Esophagus muscularis mucosa (tissue), 4 donors: ENCODE measurements at regions not wholly inside any gene's neighbourhood (a gene's known extent, or its start where the extent isn't known, plus 50 kb on each side); places are given as distances from the start of the nearest gene placed in this dataset.

Experiments
- DNase-seq: peaks from one replicate; pipeline ENCODE4 v3.0.0-alpha.2; 2017; ENCODE audit errors: extremely low spot score
- H3K27ac ChIP-seq, 4 donors: fragments of 200-600 bp; sonication (generic); replicated peaks in 1 of 4; 1 replicate in 3 of 4; 2 replicates in 1 of 4; pipeline ENCODE4 v1.5.1; 2016 to 2019; ENCODE audit warnings: mild to moderate bottlenecking in 1 of 4
- H3K27me3 ChIP-seq, 4 donors: fragments of 200-600 bp; sonication (generic); one replicate each; pipeline versions ENCODE4 v1.5.1 to v1.6.0; 2016 to 2019
- H3K36me3 ChIP-seq, 4 donors: fragments of 200-600 bp; sonication (generic); one replicate each; pipeline ENCODE4 v1.5.1; 2016 to 2019
- H3K4me1 ChIP-seq, 4 donors: fragments of 200-600 bp; sonication (generic); one replicate each; pipeline ENCODE4 v1.5.1; 2016 to 2019
- H3K4me3 ChIP-seq, 4 donors: fragments of 200-600 bp; sonication (generic); 1 replicate in 2 of 4; 2 replicates in 2 of 4; pipeline ENCODE4 v1.5.1; 2016 to 2019; ENCODE audit warnings: mild to moderate bottlenecking in 4 of 4, moderate library complexity in 1 of 4
- H3K9me3 ChIP-seq, 4 donors: fragments of 200-600 bp; sonication (generic); 1 replicate in 3 of 4; 2 replicates in 1 of 4; pipeline ENCODE4 v1.5.1; 2016 to 2019
- CTCF ChIP-seq, 3 experiments: fragments of 200-600 bp in 2 of 3; fragments of 450-650 bp in 1 of 3; sonication (generic) in 2 of 3; IDR thresholded peaks; one replicate each; pipeline ENCODE4 v1.5.1; 2017 to 2019; ENCODE audit warnings: antibody characterized with exemption in 3 of 3, mild to moderate bottlenecking in 2 of 3, moderate library complexity in 1 of 3
- EP300 ChIP-seq: sonication (generic); formaldehyde crosslinking; IDR thresholded peaks from one replicate; pipeline ENCODE4 v1.6.1; 2017; ENCODE audit warnings: antibody characterized with exemption
- POLR2A ChIP-seq: fragments of 450-650 bp; IDR thresholded peaks from one replicate; pipeline ENCODE4 v1.6.1; 2017; ENCODE audit warnings: antibody characterized with exemption, moderate library complexity, mild to moderate bottlenecking, low read depth
- POLR2AphosphoS5 ChIP-seq, 2 donors: sonication (generic); formaldehyde crosslinking; IDR thresholded peaks; one replicate each; pipeline ENCODE4 v1.6.1; 2017; ENCODE audit warnings: antibody characterized with exemption in 2 of 2
- WGBS: methylation state at CpG from one replicate; pipeline ENCODE4 v1.1.5; 2018; 5-methylcytosine and 5-hydroxymethylcytosine counted together
- intact Hi-C: fragments of 100-400 bp; cut with DNase I; formaldehyde crosslinking; loops from one replicate; pipeline ENCODE4 v1.15.1; 2023

- TF ChIP-seq POLR2AphosphoS5 (IDR thresholded peaks at IDR 0.05) (no peak), CTCF (IDR thresholded peaks at IDR 0.05) (no peak), POLR2A (no peak), EP300 (no peak)
- intact Hi-C loops, result no loop called here
- H3K27ac ChIP-seq, result no peak overlapping the region
- no peaks in the 10 kb centered on the region for H3K27me3 ChIP-seq
- H3K4me3 ChIP-seq, result no peak overlapping the region
- no peaks in the 10 kb centered on the region for H3K4me1 ChIP-seq
- H3K9me3 ChIP-seq, result no peaks in the 10 kb centered on the region
- DNase-seq, result no peak
- H3K36me3 ChIP-seq, result no peaks in the 10 kb centered on the region
- WGBS, result 95% methylated on average over 4 of the region's 4 CpGs
These were observed 556.8 kb downstream of the LMO4 start for GRCh38 chr1:87885278-87886025.

- WGBS, result 74% methylated on average over 1 of the region's 1 CpG
- no peaks in the 10 kb centered on the region for H3K36me3 ChIP-seq
These were observed 558.4 kb downstream of the LMO4 start for GRCh38 chr1:87887100-87887499.

GRCh38 chr1:87888446-87888845 lies 559.8 kb downstream of the LMO4 start:
- H3K4me1 ChIP-seq, result no peaks in the 10 kb centered on the region
- no peak for TF ChIP-seq CTCF (IDR thresholded peaks at IDR 0.05)
- no peak for TF ChIP-seq POLR2AphosphoS5 (IDR thresholded peaks at IDR 0.05)
- TF ChIP-seq EP300, result no peak
- no peak for TF ChIP-seq POLR2A
- no peak overlapping the region for H3K27ac ChIP-seq
- no peak for DNase-seq
- intact Hi-C loops, result no loop called here
- no peaks in the 10 kb centered on the region for H3K27me3 ChIP-seq
- WGBS, result 68% methylated on average over 2 of the region's 2 CpGs
- no peaks in the 10 kb centered on the region for H3K36me3 ChIP-seq
- no peak overlapping the region for H3K4me3 ChIP-seq
- H3K9me3 ChIP-seq, result no peaks in the 10 kb centered on the region

More at GRCh38 chr1:87887100-87887499, 558.4 kb downstream of the LMO4 start:
- TF ChIP-seq POLR2AphosphoS5 (IDR thresholded peaks at IDR 0.05) (no peak), EP300 (no peak)
- H3K9me3 ChIP-seq, result no peaks in the 10 kb centered on the region
- H3K4me1 ChIP-seq, result no peaks in the 10 kb centered on the region
- H3K27me3 ChIP-seq, result no peaks in the 10 kb centered on the region
- DNase-seq, result no peak
- no peak overlapping the region for H3K4me3 ChIP-seq
- intact Hi-C loops, result no loop called here
- H3K27ac ChIP-seq, result no peak overlapping the region

- no peaks in the 10 kb centered on the region for H3K36me3 ChIP-seq
- H3K27me3 ChIP-seq, result no peaks in the 10 kb centered on the region
- H3K27ac ChIP-seq, result no peak overlapping the region
- 96% methylated on average over 1 of the region's 1 CpG for WGBS
- no peak overlapping the region for H3K4me3 ChIP-seq
- H3K4me1 ChIP-seq, result peaks cover 0 to 11% (median 8%) of the 10 kb centered on the region in 4 donors
- intact Hi-C loops, result no loop called here
- no peak for DNase-seq
- TF ChIP-seq CTCF (IDR thresholded peaks at IDR 0.05) (no peak), POLR2AphosphoS5 (IDR thresholded peaks at IDR 0.05) (no peak)
- H3K9me3 ChIP-seq, result no peaks in the 10 kb centered on the region
These were observed 565.4 kb downstream of the LMO4 start for GRCh38 chr1:87894062-87894461.

- Histone ChIP-seq H3K27me3 (no peaks in the 10 kb centered on the region), H3K4me1 (peaks cover 0 to 15% (median 10%) of the 10 kb centered on the region in 4 donors), H3K4me3 (no peak overlapping the region), H3K9me3 (no peaks in the 10 kb centered on the region), H3K36me3 (no peaks in the 10 kb centered on the region), H3K27ac (no peak overlapping the region)
- DNase-seq, result no peak
- TF ChIP-seq CTCF (IDR thresholded peaks at IDR 0.05) (no peak), POLR2A (no peak), EP300 (no peak), POLR2AphosphoS5 (IDR thresholded peaks at IDR 0.05) (no peak)
- intact Hi-C loops, result no loop called here
- 24% methylated on average over 1 of the region's 1 CpG for WGBS
These were observed 568.8 kb downstream of the LMO4 start for GRCh38 chr1:87897481-87897880.
